Effector memory CD4-positive, alpha-beta T cell (primary cell): ENCODE measurements at regions not wholly inside any gene's neighbourhood (a gene's known extent, or its start where the extent isn't known, plus 50 kb on each side); places are given as distances from the start of the nearest gene placed in this dataset.

Source experiments
- DNase-seq, 3 donors: peaks; one replicate each; pipeline ENCODE4 v3.0.0-alpha.2; 2020
- H3K27ac ChIP-seq: 2 replicates; pipeline ENCODE4 v1.7.0; 2013; ENCODE audit warnings: mild to moderate bottlenecking, low read length, moderate library complexity; ENCODE audit not compliant: insufficient read depth, poor library complexity, severe bottlenecking
- H3K27me3 ChIP-seq: replicated peaks from 2 replicates; pipeline ENCODE4 v1.7.0; 2013; ENCODE audit warnings: mild to moderate bottlenecking, low read length; ENCODE audit not compliant: insufficient read depth, control insufficient read depth, poor library complexity, severe bottlenecking
- H3K36me3 ChIP-seq: 2 replicates; pipeline ENCODE4 v1.7.0; 2013; ENCODE audit warnings: mild to moderate bottlenecking, low read length, moderate library complexity; ENCODE audit not compliant: control insufficient read depth, insufficient read depth
- H3K4me1 ChIP-seq: 2 replicates; pipeline ENCODE4 v1.7.0; 2013; ENCODE audit warnings: low read length, mild to moderate bottlenecking; ENCODE audit not compliant: control insufficient read depth, insufficient read depth, poor library complexity, severe bottlenecking
- H3K4me3 ChIP-seq: 2 replicates; pipeline ENCODE4 v1.7.0; 2013; ENCODE audit warnings: low read length, low read depth, mild to moderate bottlenecking; ENCODE audit not compliant: insufficient read depth, poor library complexity, severe bottlenecking
- H3K9me3 ChIP-seq: 2 replicates; pipeline ENCODE4 v1.7.0; 2013; ENCODE audit warnings: mild to moderate bottlenecking, low read length, moderate library complexity; ENCODE audit not compliant: control insufficient read depth

DNA sequence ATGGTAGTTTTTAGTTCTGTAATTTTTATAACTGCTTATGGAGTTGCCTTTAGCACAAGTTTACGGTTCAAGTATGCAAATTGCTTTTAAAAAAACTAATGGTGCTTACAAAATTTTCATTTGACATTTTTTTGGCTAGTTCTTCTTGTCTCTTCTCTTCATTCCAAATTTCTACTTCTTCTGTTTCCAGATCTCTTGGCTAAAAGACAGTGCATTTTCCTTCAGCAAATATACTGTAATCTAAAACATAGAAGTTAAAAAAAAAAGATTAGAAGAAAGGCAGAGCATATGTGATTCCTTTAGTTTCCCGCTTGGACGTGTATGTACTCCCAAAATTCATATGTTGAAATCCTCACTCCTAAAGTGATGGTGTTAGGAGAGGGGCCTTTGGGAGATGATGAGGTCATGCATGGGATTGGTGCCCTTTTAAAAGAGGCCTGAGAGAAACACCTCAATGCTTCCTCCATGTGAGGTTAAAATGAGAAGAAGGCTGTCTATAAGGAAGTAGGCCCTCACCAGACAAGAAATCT is 132.1 kb upstream of the NPY2R start:
- no peaks in the 10 kb centered on the region for H3K9me3 ChIP-seq
- no peak overlapping the region for H3K4me3 ChIP-seq
- DNase-seq = no peak
- no peaks in the 10 kb centered on the region for H3K27me3 ChIP-seq
- H3K36me3 ChIP-seq = no peaks in the 10 kb centered on the region
- H3K4me1 ChIP-seq = no peaks in the 10 kb centered on the region
- H3K27ac ChIP-seq = no peak overlapping the region

DNA sequence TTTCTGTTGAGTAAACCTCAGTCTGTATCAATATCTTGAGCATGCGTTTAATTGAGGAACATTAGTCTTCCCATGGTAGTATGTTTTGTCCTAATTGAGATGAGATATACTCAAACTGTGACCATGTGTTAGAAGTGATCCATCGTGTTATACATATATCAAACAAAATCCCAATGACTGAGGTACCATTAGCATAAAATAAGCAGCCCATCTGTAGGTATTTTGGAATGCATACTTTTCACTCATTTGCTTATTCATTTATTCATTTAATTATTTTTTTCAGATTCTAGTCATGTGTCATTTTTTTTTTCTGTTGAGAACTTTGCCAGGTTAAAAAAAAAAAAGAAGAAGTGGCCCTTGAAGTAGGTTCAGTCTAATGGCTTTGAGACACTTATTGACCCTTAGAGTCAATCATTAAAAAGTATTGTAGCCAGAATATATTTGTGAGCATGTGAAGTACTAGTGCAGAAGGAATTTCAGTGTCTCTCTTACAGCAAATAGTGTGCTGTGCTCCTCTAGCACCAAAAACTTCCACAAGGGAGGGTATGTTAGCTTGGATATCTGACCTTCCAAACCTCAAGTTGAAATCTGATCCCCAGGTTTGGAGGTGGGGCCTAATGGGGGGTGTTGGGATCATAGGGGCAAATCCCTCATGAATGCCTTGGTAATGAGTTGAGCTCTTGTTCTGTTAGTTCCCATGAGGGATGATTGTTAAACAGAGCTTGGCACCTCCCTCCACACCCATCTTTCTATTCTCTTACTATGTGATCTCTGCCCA is 130.8 kb upstream of the NPY2R start:
- H3K36me3 ChIP-seq = no peaks in the 10 kb centered on the region
- no peak for DNase-seq
- no peak overlapping the region for H3K4me3 ChIP-seq
- no peak overlapping the region for H3K27ac ChIP-seq
- H3K9me3 ChIP-seq = no peaks in the 10 kb centered on the region
- H3K4me1 ChIP-seq = no peaks in the 10 kb centered on the region
- H3K27me3 ChIP-seq = no peaks in the 10 kb centered on the region

DNA sequence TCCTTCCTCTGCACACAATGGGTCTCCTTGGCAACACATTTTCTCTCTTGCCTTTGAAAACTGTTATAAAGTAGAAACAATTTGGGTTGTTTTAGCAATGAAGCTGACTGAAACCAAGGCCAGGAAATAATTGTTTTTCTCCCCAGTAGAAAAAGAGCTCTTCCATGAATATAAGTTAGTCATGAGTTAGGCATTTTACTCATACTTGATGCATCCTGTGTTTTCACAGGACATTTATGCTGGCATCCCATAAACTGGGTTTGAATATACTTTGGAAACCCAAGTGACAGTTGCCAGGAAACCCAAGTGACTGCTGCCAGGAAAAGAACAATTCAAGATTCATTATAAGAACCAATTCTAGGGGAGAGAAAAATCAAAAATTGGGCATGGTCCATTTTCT is 128.6 kb upstream of the NPY2R start:
- Histone ChIP-seq H3K27ac (no peak overlapping the region), H3K36me3 (no peaks in the 10 kb centered on the region), H3K4me3 (no peak overlapping the region), H3K4me1 (no peaks in the 10 kb centered on the region), H3K27me3 (no peaks in the 10 kb centered on the region), H3K9me3 (no peaks in the 10 kb centered on the region)
- DNase-seq = no peak

DNA sequence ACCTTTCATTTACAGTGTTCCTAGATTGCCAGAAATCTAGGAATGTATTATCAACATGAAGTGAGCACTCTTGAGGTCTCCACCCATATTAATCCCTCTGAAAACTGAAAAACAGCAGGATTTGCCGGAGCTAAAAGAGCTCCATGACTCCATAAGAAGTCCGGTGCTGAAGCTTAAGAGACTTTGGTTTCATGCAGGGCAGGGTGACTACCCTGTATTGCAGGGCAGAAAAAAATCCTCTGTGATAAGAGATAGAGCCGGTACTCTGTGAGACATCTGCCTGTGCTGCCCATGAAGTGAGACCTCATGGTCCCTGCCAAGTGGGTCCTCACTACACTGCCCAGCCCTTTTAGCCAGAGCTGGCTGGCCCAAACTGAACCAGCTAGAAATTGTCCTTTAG is 127.2 kb upstream of the NPY2R start:
- no peak overlapping the region for H3K27ac ChIP-seq
- H3K4me3 ChIP-seq = no peak overlapping the region
- no peaks in the 10 kb centered on the region for H3K4me1 ChIP-seq
- no peaks in the 10 kb centered on the region for H3K9me3 ChIP-seq
- no peaks in the 10 kb centered on the region for H3K36me3 ChIP-seq
- H3K27me3 ChIP-seq = no peaks in the 10 kb centered on the region
- no peak for DNase-seq

DNA sequence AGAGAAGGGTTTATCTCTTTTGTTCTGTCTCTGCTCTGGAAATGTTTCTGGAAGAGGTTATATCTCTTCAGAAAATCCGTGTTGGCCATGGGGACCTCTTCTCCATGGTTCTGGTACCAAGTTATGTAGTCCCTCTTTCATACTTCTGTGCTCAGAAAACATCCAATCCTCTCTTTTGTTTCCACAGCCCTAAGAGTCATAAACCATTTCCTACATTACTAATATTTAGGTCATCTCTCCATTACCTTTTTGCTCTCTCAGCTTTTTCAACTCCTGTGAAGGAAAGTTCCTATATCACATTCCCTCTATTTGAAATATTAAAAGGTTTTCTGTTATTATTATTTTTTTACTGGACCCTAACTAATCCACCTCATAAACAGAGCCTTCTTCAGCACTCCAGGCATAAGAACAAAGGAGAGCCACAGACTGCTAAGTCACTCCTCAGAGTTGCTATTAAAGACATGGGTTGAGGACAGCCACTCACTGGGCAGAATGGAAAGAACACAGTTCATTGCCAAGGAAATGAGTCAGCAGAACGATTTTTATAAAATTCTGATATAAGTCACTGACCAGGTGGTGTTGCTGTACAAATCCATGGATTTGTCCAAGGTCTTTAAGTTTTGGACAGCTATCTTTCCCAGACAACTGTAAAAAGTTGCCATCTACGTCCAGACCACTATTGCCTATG is 122.4 kb upstream of the NPY2R start:
- Histone ChIP-seq H3K27me3 (no peaks in the 10 kb centered on the region), H3K27ac (no peak overlapping the region)
- DNase-seq = no peak

DNA sequence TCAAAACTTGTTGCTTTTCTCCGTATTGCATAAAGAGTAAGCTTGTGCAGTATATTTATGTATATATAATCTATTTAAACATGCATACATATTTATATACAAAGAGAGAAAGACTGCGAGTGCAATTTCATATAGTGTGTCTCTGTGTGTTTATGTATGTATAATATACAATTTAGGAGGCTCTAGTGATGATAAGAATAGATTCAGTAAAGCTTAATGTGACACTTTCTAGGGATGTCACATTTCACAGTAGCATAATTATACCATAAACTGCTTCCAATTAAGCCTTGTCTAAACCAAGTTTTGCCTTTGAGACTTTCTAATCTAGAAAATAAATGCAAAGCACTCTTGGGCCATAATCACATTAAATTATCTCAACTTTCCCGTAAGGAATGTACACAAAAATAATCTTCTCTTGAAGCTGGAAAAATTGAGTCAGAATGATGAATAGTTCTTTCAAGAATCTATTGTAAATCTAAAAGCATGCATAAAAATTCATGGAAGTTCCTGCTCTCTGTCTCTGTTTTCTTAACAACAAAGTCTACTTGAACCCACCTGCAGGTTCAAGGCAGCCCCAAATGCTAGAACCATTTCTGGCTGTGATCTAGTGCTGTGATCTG is 114.1 kb upstream of the NPY2R start:
- Histone ChIP-seq H3K9me3 (no peaks in the 10 kb centered on the region), H3K27ac (no peak overlapping the region), H3K36me3 (no peaks in the 10 kb centered on the region), H3K4me3 (no peak overlapping the region), H3K27me3 (no peaks in the 10 kb centered on the region), H3K4me1 (no peaks in the 10 kb centered on the region)
- DNase-seq = no peak

More for the DNA sequence above, 122.4 kb upstream of the NPY2R start:
- Histone ChIP-seq H3K36me3 (no peaks in the 10 kb centered on the region), H3K4me1 (no peaks in the 10 kb centered on the region), H3K4me3 (no peak overlapping the region), H3K9me3 (no peaks in the 10 kb centered on the region)

DNA sequence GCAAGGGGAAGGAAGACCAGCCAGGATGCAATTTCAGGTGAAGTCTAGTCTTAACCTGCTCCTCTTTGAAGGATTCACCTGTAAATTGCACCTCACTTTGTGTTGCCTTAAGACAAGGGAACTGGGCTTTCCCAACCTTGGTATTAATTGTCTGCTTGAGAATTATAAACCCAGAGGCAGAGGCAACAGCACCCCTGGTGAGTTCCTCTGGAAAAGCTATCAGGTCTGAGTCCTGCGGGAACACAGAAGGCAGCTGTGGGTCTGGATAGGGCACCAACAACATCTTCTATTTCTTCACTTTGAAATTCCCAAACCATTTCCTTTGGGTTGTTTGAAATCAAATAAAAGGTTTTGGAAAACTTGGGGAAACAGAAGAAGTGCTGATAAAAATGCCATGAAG is 109.2 kb upstream of the NPY2R start:
- no peaks in the 10 kb centered on the region for H3K27me3 ChIP-seq
- H3K27ac ChIP-seq = no peak overlapping the region
- no peak overlapping the region for H3K4me3 ChIP-seq
- H3K36me3 ChIP-seq = no peaks in the 10 kb centered on the region
- DNase-seq = no peak
- H3K9me3 ChIP-seq = no peaks in the 10 kb centered on the region
- no peaks in the 10 kb centered on the region for H3K4me1 ChIP-seq

DNA sequence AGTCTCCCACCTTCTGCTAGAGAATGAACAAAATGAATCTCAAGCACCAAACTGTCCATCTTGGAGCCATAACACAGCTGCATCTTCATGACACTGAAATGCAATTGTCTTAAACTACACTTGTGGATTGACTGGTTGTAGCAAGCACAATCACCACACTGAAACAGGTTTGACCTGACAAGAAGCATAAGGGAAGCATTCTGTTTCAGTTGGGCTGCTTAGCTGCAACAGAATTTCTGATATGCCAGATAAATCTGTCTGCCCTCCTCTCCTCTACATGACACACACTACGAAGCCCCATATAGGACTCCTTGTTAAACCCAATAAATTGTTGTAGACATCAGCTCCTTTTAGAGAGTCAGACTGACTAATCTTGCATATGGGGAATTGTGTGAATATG is 101.8 kb upstream of the NPY2R start:
- no peaks in the 10 kb centered on the region for H3K4me1 ChIP-seq
- DNase-seq = no peak
- H3K27me3 ChIP-seq = no peaks in the 10 kb centered on the region
- no peak overlapping the region for H3K27ac ChIP-seq
- H3K36me3 ChIP-seq = no peaks in the 10 kb centered on the region
- no peak overlapping the region for H3K4me3 ChIP-seq
- H3K9me3 ChIP-seq = no peaks in the 10 kb centered on the region

DNA sequence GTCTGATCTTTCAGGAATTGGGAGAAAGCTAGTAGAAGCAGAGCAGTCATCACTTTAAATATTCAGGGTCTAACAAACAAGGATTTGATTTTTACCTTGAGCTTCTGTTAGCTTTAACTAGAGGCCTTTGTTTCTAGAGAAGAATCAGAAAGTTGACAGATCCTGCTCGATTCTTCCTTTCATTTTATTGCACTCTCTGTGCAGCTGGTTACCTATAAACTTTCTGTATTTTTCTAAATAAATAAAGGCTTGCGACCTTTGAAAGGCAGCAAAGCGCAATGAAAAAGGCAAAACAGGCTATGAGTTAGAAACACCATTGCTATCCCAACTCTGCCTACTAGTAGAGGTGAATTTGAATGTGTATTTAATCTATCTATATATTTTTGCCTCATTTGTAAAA is 101.4 kb upstream of the NPY2R start:
- Histone ChIP-seq H3K27ac (no peak overlapping the region), H3K4me1 (no peaks in the 10 kb centered on the region), H3K9me3 (no peaks in the 10 kb centered on the region), H3K4me3 (no peak overlapping the region), H3K27me3 (no peaks in the 10 kb centered on the region), H3K36me3 (no peaks in the 10 kb centered on the region)
- no peak for DNase-seq

DNA sequence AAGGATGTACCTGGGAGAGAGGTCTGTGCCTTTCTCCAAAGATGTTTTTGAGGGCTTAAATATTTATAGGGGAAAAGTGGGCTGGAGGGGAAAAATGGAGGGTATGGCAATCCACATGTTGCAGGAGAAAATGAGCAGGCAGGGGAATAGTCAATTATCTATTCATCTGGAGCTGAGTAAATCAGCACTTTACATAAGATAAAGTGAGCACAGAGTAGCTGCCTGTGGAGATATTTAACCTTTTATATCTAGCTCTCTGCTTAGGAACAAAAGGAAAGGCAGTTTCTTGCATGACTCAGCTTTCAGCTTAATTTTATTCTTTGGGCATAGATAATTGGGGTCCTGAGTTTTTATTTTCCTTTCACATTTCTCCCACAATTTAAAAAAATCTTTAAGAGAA is 93.6 kb upstream of the NPY2R start:
- no peak overlapping the region for H3K4me3 ChIP-seq
- H3K27ac ChIP-seq = no peak overlapping the region
- H3K36me3 ChIP-seq = no peaks in the 10 kb centered on the region
- DNase-seq = no peak
- H3K4me1 ChIP-seq = no peaks in the 10 kb centered on the region
- no peaks in the 10 kb centered on the region for H3K27me3 ChIP-seq
- no peaks in the 10 kb centered on the region for H3K9me3 ChIP-seq
